CD8-positive, alpha-beta memory T cell (primary cell): ENCODE measurements at regions not wholly inside any gene's neighbourhood (a gene's known extent, or its start where the extent isn't known, plus 50 kb on each side); places are given as distances from the start of the nearest gene placed in this dataset.

ENCODE experiments used
- CTCF ChIA-PET: fragments of 350-600 bp; sonication (Branson Sonifier 250); formaldehyde crosslinking; loops from one replicate; lab custom pipeline; 2021; ENCODE audit warnings: antibody characterized with exemption; lab: Charles Lee
- POLR2A ChIA-PET: fragments of 350-600 bp; sonication (Branson Sonifier 250); formaldehyde crosslinking; loops from one replicate; lab custom pipeline; 2021; ENCODE audit warnings: antibody characterized with exemption; lab: Charles Lee
- DNase-seq, 5 donors: peaks; one replicate each; pipeline versions ENCODE4 v3.0.0 to v3.0.0-alpha.2; 2020 to 2022; ENCODE audit warnings: mixed read lengths in 1 of 5
- H3K27ac ChIP-seq: one replicate; pipeline ENCODE4 v1.7.0; 2013; ENCODE audit warnings: low read depth, mild to moderate bottlenecking, low read length, moderate library complexity
- H3K27me3 ChIP-seq: 2 replicates; pipeline ENCODE4 v1.7.0; 2013; ENCODE audit warnings: low read length, mild to moderate bottlenecking; ENCODE audit not compliant: insufficient read depth, poor library complexity, severe bottlenecking
- H3K36me3 ChIP-seq: 2 replicates; pipeline ENCODE4 v1.7.0; 2013; ENCODE audit warnings: mild to moderate bottlenecking, low read length, moderate library complexity; ENCODE audit not compliant: insufficient read depth
- H3K4me1 ChIP-seq: 2 replicates; pipeline ENCODE4 v1.7.0; 2013; ENCODE audit warnings: mild to moderate bottlenecking, low read length, moderate library complexity; ENCODE audit not compliant: insufficient read depth
- H3K4me3 ChIP-seq: 2 replicates; pipeline ENCODE4 v1.7.0; 2013; ENCODE audit warnings: mild to moderate bottlenecking, low read length
- H3K9me3 ChIP-seq: 2 replicates; pipeline ENCODE4 v1.7.0; 2013; ENCODE audit warnings: mild to moderate bottlenecking, low read length
- H3K27ac Mint-ChIP-seq, 8 donors: one replicate each; pipeline ENCODE4 v1.8.0; 2020 to 2021; ENCODE audit warnings: mixed read lengths in 8 of 8, mild to moderate bottlenecking in 6 of 8, inconsistent platforms in 3 of 8, moderate library complexity in 3 of 8
- H3K27me3 Mint-ChIP-seq, 2 donors: one replicate each; pipeline ENCODE4 v1.8.0; 2020 to 2021; ENCODE audit warnings: mixed read lengths in 2 of 2, mild to moderate bottlenecking in 1 of 2, moderate library complexity in 1 of 2
- H3K36me3 Mint-ChIP-seq, 3 donors: one replicate each; pipeline ENCODE4 v1.8.0; 2020 to 2021; ENCODE audit warnings: mixed read lengths in 3 of 3, inconsistent platforms in 1 of 3, mild to moderate bottlenecking in 1 of 3
- H3K4me1 Mint-ChIP-seq, 3 donors: one replicate each; pipeline ENCODE4 v1.8.0; 2020 to 2021; ENCODE audit warnings: mixed read lengths in 3 of 3, inconsistent platforms in 1 of 3, mild to moderate bottlenecking in 1 of 3
- H3K4me3 Mint-ChIP-seq, 7 donors: one replicate each; pipeline ENCODE4 v1.8.0; 2020 to 2021; ENCODE audit warnings: mixed read lengths in 7 of 7, mild to moderate bottlenecking in 6 of 7, moderate library complexity in 4 of 7, inconsistent platforms in 2 of 7
- H3K9me3 Mint-ChIP-seq, 5 donors: one replicate each; pipeline ENCODE4 v1.8.0; 2020 to 2022; ENCODE audit warnings: mixed read lengths in 5 of 5, mild to moderate bottlenecking in 3 of 5, moderate library complexity in 2 of 5, inconsistent platforms in 1 of 5

- ChIA-PET POLR2A (no interaction called here), CTCF (no interaction called here)
- Histone ChIP-seq H3K9me3 (no peaks in the 10 kb centered on the region), H3K36me3 (no peaks in the 10 kb centered on the region), H3K4me1 (no peaks in the 10 kb centered on the region), H3K27ac (no peak overlapping the region), H3K27me3 (no peaks in the 10 kb centered on the region), H3K4me3 (no peak overlapping the region)
- Mint-ChIP-seq H3K27ac (peak overlapping the region in 5 of 8 donors; percentile 2 to 74 (median 15)), H3K4me1 (peaks cover 38 to 62% (median 59%) of the 10 kb centered on the region in 3 donors), H3K27me3 (no peaks in the 10 kb centered on the region), H3K36me3 (no peaks in the 10 kb centered on the region), H3K4me3 (no peak overlapping the region), H3K9me3 (no peaks in the 10 kb centered on the region)
- DNase-seq: no peak
Observed at GRCh38 chr9:130766927-130767307, 68.1 kb upstream of the ABL1 start.

DNA sequence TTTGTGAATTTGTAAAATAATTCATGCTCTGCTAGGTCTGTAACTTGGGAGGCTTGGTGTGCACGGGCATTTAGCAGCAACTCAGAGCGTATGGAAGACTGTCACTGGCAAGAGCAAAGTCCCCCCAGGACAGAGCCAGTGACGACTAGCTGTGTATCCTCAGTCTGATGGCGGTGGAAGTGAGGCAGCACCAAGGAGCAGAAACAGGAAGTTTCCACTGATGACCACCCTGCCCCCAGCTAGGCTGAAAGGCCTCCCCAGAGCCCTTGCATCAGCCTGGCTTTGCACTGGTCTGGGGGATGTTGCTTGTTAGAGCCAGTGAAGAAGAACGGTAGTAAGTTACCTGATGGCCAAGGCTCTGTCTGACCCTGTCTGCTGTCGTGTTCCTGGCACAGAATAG is 66.8 kb upstream of the ABL1 start:
- H3K27me3 Mint-ChIP-seq: no peaks in the 10 kb centered on the region
- H3K4me1 Mint-ChIP-seq: peaks cover 39 to 61% (median 57%) of the 10 kb centered on the region in 3 donors
- no peak overlapping the region for H3K4me3 Mint-ChIP-seq

DNA sequence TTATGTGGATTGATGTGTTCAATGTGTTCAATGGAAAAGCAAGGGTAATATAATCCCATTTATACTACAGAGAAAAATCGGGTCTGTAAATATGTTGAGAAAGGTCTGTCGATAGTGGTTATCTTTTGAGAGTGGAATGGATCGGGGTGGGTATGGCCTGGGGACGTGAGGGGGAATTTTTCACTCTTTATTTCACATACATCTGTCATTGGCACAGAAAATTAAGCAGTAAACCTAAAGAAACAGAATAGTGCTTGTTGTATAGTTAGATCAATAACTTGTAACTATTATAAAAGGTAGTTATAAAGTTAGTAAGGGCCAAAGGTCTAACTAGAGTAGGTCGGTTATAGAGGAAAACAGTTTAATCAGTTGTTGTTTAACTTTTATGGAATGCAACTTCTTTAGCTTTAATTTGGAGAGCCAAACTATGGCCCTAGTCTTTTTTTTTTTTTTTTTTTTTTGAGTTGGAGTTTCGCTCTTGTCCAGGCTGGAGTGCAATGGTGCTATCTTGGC is 66.1 kb upstream of the ABL1 start:
- ChIA-PET POLR2A (no interaction called here), CTCF (interaction anchor here (0.6 kb wide), 1 partner anchor 20 kb away, joined by 3 read pairs; no protein-coding TSS in a partner anchor)
- H3K4me1 Mint-ChIP-seq: peaks cover 34 to 54% (median 51%) of the 10 kb centered on the region in 3 donors
- no peak overlapping the region for H3K27ac Mint-ChIP-seq
- H3K4me1 ChIP-seq: no peaks in the 10 kb centered on the region
- H3K4me3 Mint-ChIP-seq: no peak overlapping the region
- no peak overlapping the region for H3K4me3 ChIP-seq
- H3K36me3 ChIP-seq: no peaks in the 10 kb centered on the region
- H3K27ac ChIP-seq: no peak overlapping the region
- no peak for DNase-seq
- no peaks in the 10 kb centered on the region for H3K9me3 Mint-ChIP-seq
- H3K36me3 Mint-ChIP-seq: peaks cover 0 to 2% (median 0%) of the 10 kb centered on the region in 3 donors
- H3K27me3 ChIP-seq: no peaks in the 10 kb centered on the region
- no peaks in the 10 kb centered on the region for H3K27me3 Mint-ChIP-seq
- H3K9me3 ChIP-seq: no peaks in the 10 kb centered on the region

More for the DNA sequence above, 66.8 kb upstream of the ABL1 start:
- no peak overlapping the region for H3K4me3 ChIP-seq
- Mint-ChIP-seq H3K36me3 (peaks cover 0 to 2% (median 0%) of the 10 kb centered on the region in 3 donors), H3K9me3 (no peaks in the 10 kb centered on the region), H3K27ac (peak overlapping the region in 2 of 8 donors; percentile 8 to 68)
- no peak overlapping the region for H3K27ac ChIP-seq
- ChIA-PET CTCF (no interaction called here), POLR2A (no interaction called here)
- no peaks in the 10 kb centered on the region for H3K36me3 ChIP-seq
- no peaks in the 10 kb centered on the region for H3K27me3 ChIP-seq
- no peaks in the 10 kb centered on the region for H3K9me3 ChIP-seq
- no peak for DNase-seq
- H3K4me1 ChIP-seq: no peaks in the 10 kb centered on the region

- DNase-seq: no peak
- no peaks in the 10 kb centered on the region for H3K27me3 ChIP-seq
- CTCF ChIA-PET: no interaction called here
- Mint-ChIP-seq H3K4me1 (peaks cover 34 to 56% (median 51%) of the 10 kb centered on the region in 3 donors), H3K27me3 (no peaks in the 10 kb centered on the region), H3K36me3 (peaks cover 0 to 2% (median 0%) of the 10 kb centered on the region in 3 donors), H3K27ac (peak overlapping the region in 1 of 8 donors; percentile 75), H3K9me3 (peaks cover 0 to 3% (median 0%) of the 10 kb centered on the region in 5 donors), H3K4me3 (no peak overlapping the region)
- H3K4me1 ChIP-seq: peaks cover 4% of the 10 kb centered on the region
- POLR2A ChIA-PET: no interaction called here
- no peak overlapping the region for H3K4me3 ChIP-seq
- H3K27ac ChIP-seq: no peak overlapping the region
- H3K9me3 ChIP-seq: no peaks in the 10 kb centered on the region
- no peaks in the 10 kb centered on the region for H3K36me3 ChIP-seq
Observed at GRCh38 chr9:130770093-130770492, 65.0 kb upstream of the ABL1 start.

GRCh38 chr9:130770679-130771442 is 64.2 kb upstream of the ABL1 start:
- Mint-ChIP-seq H3K4me3 (no peak overlapping the region), H3K9me3 (peaks cover 0 to 8% (median 0%) of the 10 kb centered on the region in 5 donors), H3K4me1 (peaks cover 31 to 54% (median 48%) of the 10 kb centered on the region in 3 donors), H3K36me3 (peaks cover 0 to 5% (median 0%) of the 10 kb centered on the region in 3 donors), H3K27ac (peak overlapping the region in 1 of 8 donors; percentile 18), H3K27me3 (no peaks in the 10 kb centered on the region)
- CTCF ChIA-PET: interaction anchor here (0.6 kb wide), 1 partner anchor 99 kb away, joined by 3 read pairs; no protein-coding TSS in a partner anchor
- Histone ChIP-seq H3K9me3 (no peaks in the 10 kb centered on the region), H3K4me1 (peaks cover 4% of the 10 kb centered on the region), H3K4me3 (no peak overlapping the region), H3K27me3 (no peaks in the 10 kb centered on the region), H3K27ac (no peak overlapping the region), H3K36me3 (no peaks in the 10 kb centered on the region)
- peak in 2 of 5 donors; percentile 11 to 19 for DNase-seq
- POLR2A ChIA-PET: no interaction called here

- no peaks in the 10 kb centered on the region for H3K9me3 ChIP-seq
- H3K9me3 Mint-ChIP-seq: peaks cover 0 to 8% (median 0%) of the 10 kb centered on the region in 5 donors
- H3K27me3 ChIP-seq: no peaks in the 10 kb centered on the region
- H3K4me1 Mint-ChIP-seq: peaks cover 30 to 48% (median 43%) of the 10 kb centered on the region in 3 donors
- H3K36me3 ChIP-seq: no peaks in the 10 kb centered on the region
- no peaks in the 10 kb centered on the region for H3K27me3 Mint-ChIP-seq
- no peak for DNase-seq
- no peak overlapping the region for H3K4me3 Mint-ChIP-seq
- H3K4me3 ChIP-seq: no peak overlapping the region
- no peak overlapping the region for H3K27ac ChIP-seq
- H3K4me1 ChIP-seq: peaks cover 4% of the 10 kb centered on the region
- no peak overlapping the region for H3K27ac Mint-ChIP-seq
- peaks cover 0 to 5% (median 0%) of the 10 kb centered on the region in 3 donors for H3K36me3 Mint-ChIP-seq
- CTCF ChIA-PET: no interaction called here
- POLR2A ChIA-PET: no interaction called here
Observed at GRCh38 chr9:130772185-130772584, 62.9 kb upstream of the ABL1 start.

GRCh38 chr9:130774183-130774582 is 60.9 kb upstream of the ABL1 start:
- POLR2A ChIA-PET: no interaction called here
- no peaks in the 10 kb centered on the region for H3K27me3 Mint-ChIP-seq
- H3K27ac Mint-ChIP-seq: peak overlapping the region in 1 of 8 donors; percentile 14

More at GRCh38 chr9:130774183-130774582, 60.9 kb upstream of the ABL1 start:
- CTCF ChIA-PET: no interaction called here
- Histone ChIP-seq H3K36me3 (no peaks in the 10 kb centered on the region), H3K27ac (no peak overlapping the region), H3K4me3 (no peak overlapping the region), H3K27me3 (no peaks in the 10 kb centered on the region), H3K9me3 (no peaks in the 10 kb centered on the region), H3K4me1 (peaks cover 4% of the 10 kb centered on the region)
- Mint-ChIP-seq H3K36me3 (peaks cover 0 to 5% (median 0%) of the 10 kb centered on the region in 3 donors), H3K9me3 (peaks cover 0 to 8% (median 0%) of the 10 kb centered on the region in 5 donors), H3K4me3 (no peak overlapping the region), H3K4me1 (peaks cover 30 to 42% (median 38%) of the 10 kb centered on the region in 3 donors)
- no peak for DNase-seq
